IMR-90 (cell line): ENCODE measurements at regions not wholly inside any gene's neighbourhood (a gene's known extent, or its start where the extent isn't known, plus 50 kb on each side); places are given as distances from the start of the nearest gene placed in this dataset.

Source experiments
- ATAC-seq: fragments of 200-7000 bp; cut with Tn5 transposase; 2 replicates; pipeline ENCODE4 v1.9.1; 2020; ENCODE audit warnings: low read depth, mild to moderate bottlenecking, moderate library complexity
- BruUV-seq: library from RNA; stranded (reverse); fragments of 400-500 nt; replicated peaks from 2 replicates; lab custom pipeline; 2021; lab: Mats Ljungman, UMichigan
- CTCF ChIA-PET: fragments of 300-600 bp; formaldehyde crosslinking; extraction: SDS; loops from one replicate; lab custom pipeline; 2021; ENCODE audit warnings: antibody characterized with exemption; lab: Yijun Ruan, JAX
- POLR2A ChIA-PET: fragments of 300-600 bp; sonication (Branson Sonifier 250); formaldehyde crosslinking; loops from one replicate; lab custom pipeline; 2022; ENCODE audit warnings: antibody characterized with exemption; ENCODE audit not compliant: unreplicated experiment; lab: Charles Lee
- DNase-seq: peaks from one replicate; pipeline ENCODE4 v3.0.0; 2013
- H2AFZ ChIP-seq: replicated peaks from 2 replicates; pipeline ENCODE3; 2013; ENCODE audit warnings: low read length, mild to moderate bottlenecking; ENCODE audit not compliant: poor library complexity
- H2AK5ac ChIP-seq: 2 replicates; pipeline ENCODE4 v1.6.1; 2013; ENCODE audit warnings: low read depth, low read length, inconsistent platforms
- H2AK9ac ChIP-seq: replicated peaks from 2 replicates; pipeline ENCODE3; 2013; ENCODE audit warnings: mild to moderate bottlenecking, low read depth, low read length, moderate library complexity; ENCODE audit not compliant: poor library complexity
- H2BK120ac ChIP-seq: 2 replicates; pipeline ENCODE4 v1.6.1; 2013; ENCODE audit warnings: low read depth, low read length, inconsistent platforms
- H2BK15ac ChIP-seq: 3 replicates; pipeline ENCODE4 v1.6.1; 2013; ENCODE audit warnings: low read depth, low read length, inconsistent platforms
- H2BK20ac ChIP-seq: 2 replicates; pipeline ENCODE4 v1.6.1; 2013; ENCODE audit warnings: low read depth, mild to moderate bottlenecking, inconsistent platforms, low read length, moderate library complexity
- H2BK5ac ChIP-seq: 2 replicates; pipeline ENCODE4 v1.6.1; 2013; ENCODE audit warnings: mild to moderate bottlenecking, low read depth, low read length, inconsistent platforms; ENCODE audit not compliant: poor library complexity, severe bottlenecking
- H3K14ac ChIP-seq: replicated peaks from 2 replicates; pipeline ENCODE4 v1.6.1; 2013; ENCODE audit warnings: low read depth, low read length, inconsistent platforms
- H3K18ac ChIP-seq: 2 replicates; pipeline ENCODE4 v1.6.1; 2013; ENCODE audit warnings: low read depth, low read length, control low read depth
- H3K23ac ChIP-seq: 2 replicates; pipeline ENCODE4 v1.6.1; 2013; ENCODE audit warnings: low read depth, low read length, inconsistent platforms
- H3K27ac ChIP-seq: 2 replicates; pipeline ENCODE4 v1.5.1; 2013; ENCODE audit warnings: mild to moderate bottlenecking, control low read depth, low read length; ENCODE audit not compliant: insufficient read depth
- H3K27me3 ChIP-seq: 2 replicates; pipeline ENCODE4 v1.6.1; 2013; ENCODE audit warnings: low read length; ENCODE audit not compliant: control insufficient read depth, insufficient read depth
- H3K36me3 ChIP-seq: 2 replicates; pipeline ENCODE4 v1.6.1; 2013; ENCODE audit warnings: low read length, mixed read lengths; ENCODE audit not compliant: control insufficient read depth, insufficient read depth
- H3K4ac ChIP-seq: 2 replicates; pipeline ENCODE4 v1.6.1; 2013; ENCODE audit warnings: low read depth, low read length, inconsistent platforms
- H3K4me1 ChIP-seq: 2 replicates; pipeline ENCODE4 v1.6.1; 2013; ENCODE audit warnings: low read length, mixed read lengths; ENCODE audit not compliant: control insufficient read depth, insufficient read depth
- H3K4me2 ChIP-seq: 2 replicates; pipeline ENCODE4 v1.6.1; 2013; ENCODE audit warnings: low read depth, mild to moderate bottlenecking, control low read depth, low read length, moderate library complexity
- H3K4me3 ChIP-seq: 2 replicates; pipeline ENCODE4 v1.5.1; 2013; ENCODE audit warnings: low read depth, mild to moderate bottlenecking, control low read depth, low read length, moderate library complexity; ENCODE audit not compliant: insufficient read depth
- H3K56ac ChIP-seq: 2 replicates; pipeline ENCODE4 v1.6.1; 2013; ENCODE audit warnings: low read length, inconsistent platforms; ENCODE audit not compliant: insufficient read depth; ENCODE audit errors: extremely low read depth
- H3K79me1 ChIP-seq, 2 experiments: 2 replicates each; pipeline ENCODE4 v1.6.1; 2013; ENCODE audit warnings: low read length in 2 of 2, inconsistent platforms in 1 of 2, low read depth in 1 of 2
- H3K9ac ChIP-seq: 2 replicates; pipeline ENCODE4 v1.6.1; 2013; ENCODE audit warnings: low read depth, low read length, control low read depth
- H3K9me1 ChIP-seq: 2 replicates; pipeline ENCODE4 v1.6.1; 2013; ENCODE audit warnings: low read length, inconsistent platforms; ENCODE audit not compliant: insufficient read depth
- H3K9me3 ChIP-seq: 2 replicates; pipeline ENCODE4 v1.6.1; 2013; ENCODE audit warnings: low read length; ENCODE audit not compliant: control insufficient read depth, insufficient read depth
- H4K20me1 ChIP-seq: 2 replicates; pipeline ENCODE4 v1.6.1; 2013; ENCODE audit warnings: low read length, inconsistent platforms; ENCODE audit not compliant: insufficient read depth
- H4K5ac ChIP-seq: 2 replicates; pipeline ENCODE4 v1.6.1; 2013; ENCODE audit warnings: mild to moderate bottlenecking, low read depth, low read length, control low read depth
- H4K8ac ChIP-seq, 2 experiments: 2 replicates each; pipeline ENCODE4 v1.6.1; 2013; ENCODE audit warnings: low read depth in 2 of 2, low read length in 2 of 2, control low read depth in 1 of 2, inconsistent platforms in 1 of 2
- H4K91ac ChIP-seq: 2 replicates; pipeline ENCODE4 v1.6.1; 2013; ENCODE audit warnings: low read depth, low read length, inconsistent platforms; ENCODE audit not compliant: insufficient read depth
- SMC3 ChIP-seq: fragments of 150-350 bp; IDR thresholded peaks from 2 replicates; pipeline ENCODE4 v1.6.1; 2016; ENCODE audit warnings: low read depth, mild to moderate bottlenecking, antibody characterized with exemption, low read length, moderate library complexity
- WGBS, 2 experiments: methylation state at CpG; one replicate each; pipeline versions ENCODE4 v1.1.5 to v1.1.7; 2013; ENCODE audit warnings: missing lambda C conversion rate in 2 of 2; ENCODE audit not compliant: insufficient read length in 1 of 2; ENCODE audit errors: extremely low coverage in 2 of 2; 5-methylcytosine and 5-hydroxymethylcytosine counted together
- dilution Hi-C: fragments of 300-500 bp; cut with HindIII; formaldehyde crosslinking; loops from one replicate; pipeline ENCODE4 v1.14.3; 2018; ENCODE audit warnings: low sequenced_read_pairs; ENCODE audit not compliant: unreplicated experiment
- in situ Hi-C: fragments of 300-500 bp; cut with MboI; formaldehyde crosslinking; loops from 3 replicates; pipeline ENCODE4 v1.14.3; 2019; ENCODE audit warnings: low sequenced_read_pairs, inconsistent platforms, mixed read lengths
- intact Hi-C: fragments of 100-400 bp; cut with micrococcal nuclease; formaldehyde crosslinking; loops from 2 replicates; pipeline ENCODE4 v1.10.0; 2022
- TF ChIP-seq, protein P1 (sequence below): fragments of 150-350 bp; IDR thresholded peaks from 2 replicates; pipeline ENCODE4 v1.6.1; 2017; ENCODE audit warnings: mild to moderate bottlenecking, antibody characterized with exemption, low read length, low read depth

GRCh38 chr18:70507970-70508369, 219.1 kb downstream of the SOCS6 start:
- Histone ChIP-seq H4K91ac (no peak overlapping the region), H3K56ac (no peak overlapping the region), H2BK20ac (no peak overlapping the region), H3K4me1 (no peaks in the 10 kb centered on the region), H4K8ac (no peak overlapping the region), H2BK120ac (no peak overlapping the region), H3K27me3 (no peaks in the 10 kb centered on the region; the same call in 1 of the 2 replicates), H4K20me1 (no peaks in the 10 kb centered on the region), H2BK15ac (no peak overlapping the region), H3K4me2 (no peak overlapping the region), H2AFZ (no peak overlapping the region), H3K79me1 (no peaks in the 10 kb centered on the region), H3K23ac (no peak overlapping the region), H3K14ac (no peak overlapping the region), H3K9me1 (no peaks in the 10 kb centered on the region), H2BK5ac (no peak overlapping the region), H3K4ac (no peak overlapping the region), H3K27ac (no peak overlapping the region), H2AK5ac (no peak overlapping the region), H3K18ac (no peak overlapping the region), H3K9ac (no peak overlapping the region), H2AK9ac (no peak overlapping the region), H3K36me3 (no peaks in the 10 kb centered on the region), H4K5ac (no peak overlapping the region), H3K4me3 (no peak overlapping the region), H3K9me3 (no peaks in the 10 kb centered on the region)
- WGBS, 2 experiments = no CpG with 5 or more reads among the region's 4 CpGs
- ChIA-PET CTCF (interaction anchor here (0.6 kb wide), 1 partner anchor 79 kb away, joined by 3 read pairs; no protein-coding TSS in a partner anchor), POLR2A (no interaction called here)
- no peak for DNase-seq
- no TSS peak for BruUV-seq
- TF ChIP-seq, protein P1, sequence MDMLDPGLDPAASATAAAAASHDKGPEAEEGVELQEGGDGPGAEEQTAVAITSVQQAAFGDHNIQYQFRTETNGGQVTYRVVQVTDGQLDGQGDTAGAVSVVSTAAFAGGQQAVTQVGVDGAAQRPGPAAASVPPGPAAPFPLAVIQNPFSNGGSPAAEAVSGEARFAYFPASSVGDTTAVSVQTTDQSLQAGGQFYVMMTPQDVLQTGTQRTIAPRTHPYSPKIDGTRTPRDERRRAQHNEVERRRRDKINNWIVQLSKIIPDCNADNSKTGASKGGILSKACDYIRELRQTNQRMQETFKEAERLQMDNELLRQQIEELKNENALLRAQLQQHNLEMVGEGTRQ = no peak
- no peak for TF ChIP-seq SMC3
- in situ Hi-C loops (no loop called here), intact Hi-C loops (no loop called here), dilution Hi-C loops (no loop called here)
- ATAC-seq = no peak
